ENCODE measurements at regions not wholly inside any gene's neighbourhood (a gene's known extent, or its start where the extent isn't known, plus 50 kb on each side); places are given as distances from the start of the nearest gene placed in this dataset.

- DNase-seq (ENCODE audit: low spot score) = no peak
Observed at GRCh38 chr1:198864695-198865094, 225.9 kb downstream of the PTPRC start.

DNA sequence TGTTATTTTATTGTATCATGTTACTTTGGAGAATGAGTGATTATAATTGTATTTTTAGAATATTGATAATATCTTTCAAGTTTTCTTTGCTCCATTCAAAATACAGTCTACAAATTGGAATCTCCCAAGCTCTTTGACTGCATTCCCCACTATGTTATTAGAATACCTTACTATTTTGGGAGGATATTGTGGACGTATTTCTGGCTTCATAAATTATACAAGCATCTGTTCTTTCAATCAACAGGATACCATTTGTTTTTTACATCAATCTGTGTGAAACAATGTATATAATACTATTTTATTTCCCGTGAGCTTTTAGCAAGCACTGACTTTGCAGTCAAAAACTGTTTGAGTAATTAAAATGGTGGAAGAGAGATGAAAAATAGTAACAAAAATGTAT, 226.5 kb downstream of the PTPRC start:
- DNase-seq (ENCODE audit: low spot score) = no peak

- DNase-seq (ENCODE audit: low spot score) = no peak
Observed at GRCh38 chr1:198867182-198867581, 228.3 kb downstream of the PTPRC start.

DNA sequence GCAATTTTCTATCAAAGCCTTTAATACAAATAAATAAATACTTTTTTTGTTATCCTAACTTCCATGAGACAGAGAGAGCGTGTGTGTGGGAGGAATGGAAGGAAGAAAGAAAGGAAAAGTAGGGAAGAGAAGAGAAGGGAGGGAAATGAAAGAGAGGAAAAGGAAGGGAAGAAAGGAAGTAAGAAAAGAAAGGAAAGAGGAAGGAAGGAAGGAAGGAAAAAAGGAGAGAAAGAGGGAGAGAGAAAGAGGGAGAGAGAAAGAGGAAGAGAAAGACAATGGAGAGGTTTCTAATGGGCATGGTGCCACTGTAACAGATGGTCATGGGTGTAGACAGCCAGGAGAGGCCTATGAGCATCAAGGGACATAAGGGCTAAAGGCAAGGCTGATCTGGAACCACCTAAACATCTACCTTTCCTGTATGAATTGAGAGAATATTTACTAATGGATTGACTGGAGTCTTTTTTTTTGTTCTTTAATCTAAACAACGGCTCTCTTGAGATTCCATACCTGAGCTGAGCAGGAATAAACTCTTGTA, 234.9 kb downstream of the PTPRC start:
- no peak for DNase-seq (ENCODE audit: low spot score)

DNA sequence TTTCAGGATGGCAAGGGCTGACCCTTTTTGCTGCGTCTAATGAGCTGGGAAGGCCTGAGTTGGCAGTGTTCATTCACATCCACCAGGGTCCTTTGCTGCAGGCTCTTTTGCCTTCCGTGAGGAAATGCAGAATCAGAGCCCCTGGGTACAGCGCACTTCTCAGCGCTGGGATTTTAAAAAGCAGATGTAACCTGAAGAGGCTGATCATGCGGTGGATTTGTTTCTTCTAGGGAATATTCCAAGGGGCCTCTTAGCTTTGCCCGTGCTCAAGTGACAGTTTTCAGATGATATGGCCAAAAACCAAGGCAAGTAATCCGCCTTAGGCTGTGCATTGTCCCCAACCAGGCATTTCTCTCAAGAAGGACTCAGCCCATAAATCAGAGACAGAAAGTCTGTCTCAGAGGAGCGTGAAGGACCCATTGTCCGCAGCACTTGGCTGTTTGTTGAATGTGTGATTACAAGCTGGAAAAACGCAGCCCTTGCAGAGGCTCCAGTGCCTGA, 237.6 kb downstream of the PTPRC start:
- peak; percentile 73 for DNase-seq (ENCODE audit: low spot score)

GRCh38 chr1:198878566-198878965, 239.7 kb downstream of the PTPRC start:
- DNase-seq (ENCODE audit: low spot score) = no peak

GRCh38 chr1:198879711-198880306, 241.0 kb downstream of the PTPRC start:
- DNase-seq (ENCODE audit: low spot score) = no peak

GRCh38 chr1:198880397-198880796, 241.6 kb downstream of the PTPRC start:
- no peak for DNase-seq (ENCODE audit: low spot score)

- no peak for DNase-seq (ENCODE audit: low spot score)
Observed at GRCh38 chr1:198880818-198881597, 242.2 kb downstream of the PTPRC start.

DNA sequence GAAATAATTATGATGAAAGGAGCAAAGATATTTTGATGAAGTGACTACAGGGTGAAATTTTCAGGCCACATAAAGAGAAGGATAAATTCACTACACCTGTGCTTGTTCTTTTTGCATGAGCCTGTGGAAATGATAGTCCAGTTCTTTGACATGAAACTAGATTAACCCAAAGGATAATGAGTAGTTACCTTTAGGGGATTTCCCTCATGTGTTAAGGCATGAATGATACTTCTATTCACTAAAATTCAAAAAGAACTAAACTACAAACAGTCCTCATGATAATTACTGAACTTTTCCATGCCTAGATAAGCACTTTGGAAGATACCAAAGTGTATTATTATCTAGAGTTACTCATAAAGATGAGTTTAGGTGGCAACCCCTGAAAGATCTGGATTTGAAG, 244.3 kb downstream of the PTPRC start:
- no peak for DNase-seq (ENCODE audit: low spot score)

DNA sequence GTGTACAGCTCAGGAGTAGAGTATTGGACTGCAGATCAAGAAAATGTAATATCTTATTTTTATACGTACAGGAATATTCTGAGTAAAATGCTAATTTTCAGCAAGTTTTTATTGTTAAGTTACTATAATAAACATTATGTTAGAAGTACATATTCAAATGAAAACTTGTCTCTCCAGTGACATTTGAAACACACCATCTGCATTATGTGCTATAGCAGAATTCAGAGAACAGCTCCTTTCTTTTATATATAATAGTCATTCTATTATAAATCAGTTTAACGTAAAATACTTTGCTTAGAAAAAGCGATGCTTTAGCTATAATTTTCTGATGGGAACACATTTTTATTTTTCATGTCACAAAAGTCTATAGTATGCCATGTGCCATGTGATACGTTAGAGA, 249.0 kb downstream of the PTPRC start:
- DNase-seq (ENCODE audit: low spot score) = no peak

GRCh38 chr1:198888379-198888943, 249.6 kb downstream of the PTPRC start:
- DNase-seq (ENCODE audit: low spot score) = no peak

- DNase-seq (ENCODE audit: low spot score) = no peak
Observed at GRCh38 chr1:198889101-198889500, 250.3 kb downstream of the PTPRC start.

GRCh38 chr1:198889749-198890148, 250.9 kb downstream of the PTPRC start:
- DNase-seq (ENCODE audit: low spot score) = no peak

GRCh38 chr1:198890214-198890930, 251.5 kb downstream of the PTPRC start:
- DNase-seq (ENCODE audit: low spot score) = no peak

DNA sequence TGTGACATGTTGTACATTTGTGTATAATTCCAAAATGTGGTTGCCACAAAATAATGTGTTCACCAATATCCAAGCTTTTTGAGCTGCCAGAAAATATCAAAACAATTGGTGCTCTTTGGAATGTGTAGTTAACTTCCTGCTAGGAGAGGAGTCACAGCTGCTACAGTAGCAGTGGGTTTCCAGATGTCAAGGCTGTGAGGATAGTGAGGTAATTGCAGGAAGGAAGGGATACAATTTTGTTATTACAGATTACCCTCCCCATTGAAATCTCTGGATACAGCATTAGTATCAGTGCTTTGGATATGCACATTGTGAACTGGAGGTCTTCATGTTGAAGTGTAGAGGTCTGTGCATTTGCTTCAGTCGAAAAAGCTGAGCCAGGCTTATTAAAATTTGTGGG, 253.2 kb downstream of the PTPRC start:
- DNase-seq (ENCODE audit: low spot score) = no peak

- DNase-seq (ENCODE audit: low spot score) = no peak
Observed at GRCh38 chr1:198893141-198893540, 254.3 kb downstream of the PTPRC start.

GRCh38 chr1:198893763-198894444, 255.1 kb downstream of the PTPRC start:
- no peak for DNase-seq (ENCODE audit: low spot score)

- DNase-seq (ENCODE audit: low spot score) = peak; percentile 43
Observed at GRCh38 chr1:198901266-198901665, 262.4 kb downstream of the PTPRC start.

GRCh38 chr1:198902655-198903054, 263.8 kb downstream of the PTPRC start:
- DNase-seq (ENCODE audit: low spot score) = no peak

- DNase-seq (ENCODE audit: low spot score) = peak; percentile 87
Observed at GRCh38 chr1:198903203-198903602, 264.4 kb downstream of the PTPRC start.

DNA sequence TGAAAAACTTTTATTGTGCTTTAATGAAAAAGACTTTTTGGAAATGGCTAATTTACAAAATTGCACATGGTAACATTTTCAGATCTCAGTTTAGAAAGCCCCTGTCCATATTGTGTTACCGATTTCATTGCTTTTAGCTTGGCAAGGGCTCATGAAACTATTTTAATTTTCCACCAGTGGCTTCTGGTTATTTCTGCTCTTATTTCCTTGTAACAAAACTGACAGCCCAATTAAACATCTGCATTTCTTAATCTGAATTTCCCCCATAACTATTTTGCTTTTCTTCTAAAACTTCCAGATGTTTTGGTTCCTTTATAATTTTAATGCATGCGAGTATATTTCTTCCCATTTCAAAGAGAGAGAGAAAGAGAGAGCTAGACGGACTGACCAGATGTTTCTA, 264.8 kb downstream of the PTPRC start:
- DNase-seq (ENCODE audit: low spot score) = no peak

Data from globus pallidus (tissue), 1 donor.